ENCODE measurements at regions not wholly inside any gene's neighbourhood (a gene's known extent, or its start where the extent isn't known, plus 50 kb on each side); places are given as distances from the start of the nearest gene placed in this dataset.

- no peak for DNase-seq (ENCODE audit: low read depth)
- TF ChIP-seq, protein P1, sequence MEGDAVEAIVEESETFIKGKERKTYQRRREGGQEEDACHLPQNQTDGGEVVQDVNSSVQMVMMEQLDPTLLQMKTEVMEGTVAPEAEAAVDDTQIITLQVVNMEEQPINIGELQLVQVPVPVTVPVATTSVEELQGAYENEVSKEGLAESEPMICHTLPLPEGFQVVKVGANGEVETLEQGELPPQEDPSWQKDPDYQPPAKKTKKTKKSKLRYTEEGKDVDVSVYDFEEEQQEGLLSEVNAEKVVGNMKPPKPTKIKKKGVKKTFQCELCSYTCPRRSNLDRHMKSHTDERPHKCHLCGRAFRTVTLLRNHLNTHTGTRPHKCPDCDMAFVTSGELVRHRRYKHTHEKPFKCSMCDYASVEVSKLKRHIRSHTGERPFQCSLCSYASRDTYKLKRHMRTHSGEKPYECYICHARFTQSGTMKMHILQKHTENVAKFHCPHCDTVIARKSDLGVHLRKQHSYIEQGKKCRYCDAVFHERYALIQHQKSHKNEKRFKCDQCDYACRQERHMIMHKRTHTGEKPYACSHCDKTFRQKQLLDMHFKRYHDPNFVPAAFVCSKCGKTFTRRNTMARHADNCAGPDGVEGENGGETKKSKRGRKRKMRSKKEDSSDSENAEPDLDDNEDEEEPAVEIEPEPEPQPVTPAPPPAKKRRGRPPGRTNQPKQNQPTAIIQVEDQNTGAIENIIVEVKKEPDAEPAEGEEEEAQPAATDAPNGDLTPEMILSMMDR (IDR thresholded peaks at IDR 0.05; ENCODE audit: insufficient read depth, low read depth, low read length, missing control alignments), result no peak
- H3K4me3 ChIP-seq (ENCODE audit: low read length), result no peak overlapping the region
Measured at GRCh38 chr21:27677546-27677945, 710.7 kb upstream of the ADAMTS5 start.

- TF ChIP-seq, protein P1 (IDR thresholded peaks at IDR 0.05; ENCODE audit: insufficient read depth, low read depth, low read length, missing control alignments), result no peak
- no peak overlapping the region for H3K4me3 ChIP-seq (ENCODE audit: low read length)
- DNase-seq (ENCODE audit: low read depth), result no peak
Measured at GRCh38 chr21:27675306-27675705, 708.4 kb upstream of the ADAMTS5 start.

- TF ChIP-seq, protein P1 (IDR thresholded peaks at IDR 0.05; ENCODE audit: insufficient read depth, low read depth, low read length, missing control alignments), result no peak
- DNase-seq (ENCODE audit: low read depth), result peak; percentile 57
- no peak overlapping the region for H3K4me3 ChIP-seq (ENCODE audit: low read length)
Measured at GRCh38 chr21:27674041-27674615, 707.2 kb upstream of the ADAMTS5 start.

DNA sequence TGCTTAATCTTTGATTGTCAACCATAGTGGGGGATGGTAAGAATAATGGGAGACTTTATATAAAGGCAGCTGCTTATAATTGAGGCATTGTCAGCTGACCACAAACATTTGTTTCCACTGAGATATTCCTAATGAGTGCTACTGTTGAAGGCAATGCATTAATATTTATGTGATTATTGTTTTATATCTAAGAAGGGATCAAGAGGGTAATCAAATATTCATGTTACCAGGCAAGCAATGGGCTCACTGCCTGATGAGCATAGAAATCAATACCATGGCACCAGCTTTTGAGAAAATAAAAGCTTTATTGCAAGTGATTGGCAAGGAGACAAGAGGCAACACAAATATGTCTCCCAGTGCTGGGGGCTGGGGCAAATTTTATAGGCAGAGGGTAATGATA, 706.7 kb upstream of the ADAMTS5 start:
- DNase-seq (ENCODE audit: low read depth), result no peak
- no peak overlapping the region for H3K4me3 ChIP-seq (ENCODE audit: low read length)
- TF ChIP-seq, protein P1 (IDR thresholded peaks at IDR 0.05; ENCODE audit: insufficient read depth, low read depth, low read length, missing control alignments), result no peak

DNA sequence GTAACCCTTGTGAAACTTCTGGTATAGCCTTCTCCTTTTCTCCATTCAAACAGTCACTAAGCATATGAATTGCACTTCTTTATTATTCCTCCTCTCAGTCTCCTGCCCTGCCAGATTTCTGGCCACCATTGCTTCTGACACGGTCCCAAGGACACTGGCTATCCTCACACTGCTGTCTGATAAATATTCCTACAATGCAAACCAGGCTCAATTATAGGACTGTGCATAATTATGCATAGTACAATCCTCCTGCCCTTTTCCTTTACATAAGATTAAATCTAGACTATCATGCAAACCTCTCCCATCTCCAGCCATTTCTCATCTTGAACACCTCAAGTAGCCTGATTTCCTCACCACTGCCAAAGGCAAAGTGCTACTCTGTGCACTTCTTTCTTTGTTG, 704.3 kb upstream of the ADAMTS5 start:
- TF ChIP-seq, protein P1 (IDR thresholded peaks at IDR 0.05; ENCODE audit: insufficient read depth, low read depth, low read length, missing control alignments), result no peak
- DNase-seq (ENCODE audit: low read depth), result no peak
- H3K4me3 ChIP-seq (ENCODE audit: low read length), result no peak overlapping the region

DNA sequence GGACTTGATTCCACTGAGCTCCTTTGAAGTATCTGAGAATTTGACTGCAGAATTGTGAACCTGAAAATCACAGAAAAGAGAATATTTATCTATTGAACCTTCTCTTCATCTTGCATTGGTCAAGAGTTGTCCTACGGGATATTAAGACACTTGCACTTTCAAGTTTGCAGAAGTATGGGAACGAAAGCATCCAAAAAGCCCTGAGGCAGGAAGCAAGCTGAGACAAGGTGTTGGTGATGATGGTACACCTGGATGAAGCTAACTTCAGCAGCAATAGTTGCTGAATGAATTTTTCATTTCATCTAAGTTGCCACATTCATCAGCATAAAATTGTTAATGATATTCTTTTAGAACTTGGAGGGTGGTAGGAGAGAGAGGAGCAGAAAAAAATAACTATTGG, 686.6 kb upstream of the ADAMTS5 start:
- TF ChIP-seq, protein P1 (IDR thresholded peaks at IDR 0.05; ENCODE audit: insufficient read depth, low read depth, low read length, missing control alignments), result no peak
- peak; percentile 88 for DNase-seq (ENCODE audit: low read depth)
- no peak overlapping the region for H3K4me3 ChIP-seq (ENCODE audit: low read length)

DNA sequence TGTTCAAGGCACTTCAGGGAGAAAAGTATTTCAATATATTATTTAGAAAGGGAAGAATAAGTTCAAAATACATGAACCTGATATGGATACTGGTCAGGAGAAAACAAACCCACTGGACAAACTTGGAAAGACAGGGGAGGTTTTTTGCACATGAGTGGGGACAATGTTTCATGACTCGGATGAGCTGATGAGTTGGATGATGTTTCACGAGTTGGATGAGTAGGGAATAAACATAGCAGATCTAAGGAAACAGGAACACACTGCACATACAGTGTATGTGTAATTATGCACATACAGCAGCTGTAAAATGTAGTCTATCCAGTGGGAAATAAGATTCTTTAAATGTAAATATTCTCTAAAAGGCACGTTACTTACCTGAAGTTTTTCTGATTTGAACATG, 682.9 kb upstream of the ADAMTS5 start:
- TF ChIP-seq, protein P1 (IDR thresholded peaks at IDR 0.05; ENCODE audit: insufficient read depth, low read depth, low read length, missing control alignments), result no peak
- peak; percentile 46 for DNase-seq (ENCODE audit: low read depth)
- H3K4me3 ChIP-seq (ENCODE audit: low read length), result no peak overlapping the region
